ENCODE measurements at regions not wholly inside any gene's neighbourhood (a gene's known extent, or its start where the extent isn't known, plus 50 kb on each side); places are given as distances from the start of the nearest gene placed in this dataset.
"Not testable (repeated sequence)": the region's sequence is repeated elsewhere in the genome, so short reads cannot be mapped to it uniquely, and the experiment has no call there.

GRCh38 chrX:52585892-52586291, 68.8 kb downstream of the SSX7 start:
- no peak for DNase-seq

GRCh38 chrX:52577464-52578173, 60.8 kb upstream of the XAGE1B start:
- no peak for DNase-seq

- DNase-seq, result no peak
These were observed 60.1 kb upstream of the XAGE1B start for GRCh38 chrX:52576946-52577345.

GRCh38 chrX:52576474-52576873, 59.6 kb upstream of the XAGE1B start:
- no peak for DNase-seq

- DNase-seq, result peak; percentile 9
These were observed 57.8 kb upstream of the XAGE1B start for GRCh38 chrX:52574416-52575275.

- not testable (repeated sequence) for DNase-seq
These were observed 51.3 kb upstream of the XAGE1B start for GRCh38 chrX:52568146-52568545.

Measured in NCI-H526 treated with DMSO at 0.1 percent for 48 hours (cell line).